ENCODE measurements at regions not wholly inside any gene's neighbourhood (a gene's known extent, or its start where the extent isn't known, plus 50 kb on each side); places are given as distances from the start of the nearest gene placed in this dataset.

DNA sequence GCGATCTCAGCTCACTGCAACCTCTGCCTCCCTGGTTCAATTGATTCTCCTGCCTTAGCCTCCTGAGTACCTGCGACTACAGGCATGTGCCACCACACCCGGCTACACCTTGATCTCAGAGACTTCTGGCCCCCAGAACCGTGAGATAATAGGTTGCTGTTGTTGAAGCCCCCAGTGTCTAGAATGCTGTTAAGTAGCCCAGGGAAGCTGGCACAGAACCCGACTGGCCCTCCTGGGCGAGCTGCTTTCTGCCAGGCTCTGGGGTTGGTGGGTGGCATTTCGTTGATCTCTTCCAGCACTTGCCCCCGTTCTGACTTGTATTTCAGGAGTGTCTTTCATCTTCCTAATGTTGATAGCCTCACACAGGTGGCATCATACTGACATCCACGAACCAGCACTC is 807.1 kb downstream of the CDH9 start:
- ChIA-PET POLR2A (no interaction called here), CTCF (ENCODE audit: low intra/inter-chr PET ratio, low total read pairs) (no interaction called here)
- in situ Hi-C loops (cut with HindIII; ENCODE audit: extremely low pct_ligation_motif_present, low pct_unique_long_range_greater_than_20kb) (no loop called here), intact Hi-C loops (cut with micrococcal nuclease; ENCODE audit: unreplicated experiment) (no loop called here)
- FAIRE-seq (no peak), ATAC-seq (no peak), DNase-seq (ENCODE audit: low spot score) (no peak)
- Histone ChIP-seq H4K20me1 (ENCODE audit: insufficient read depth, low read length) (no peaks in the 10 kb centered on the region), H3K27ac (ENCODE audit: extremely low read length, insufficient read depth, low read length) (no peak overlapping the region), H3K36me3 (replicated peaks in 1 of 2; ENCODE audit: control insufficient read depth in 1 of 2, insufficient read depth in 2 of 2, low read length in 2 of 2) (no peaks in the 10 kb centered on the region), H3K27me3 (ENCODE audit: control insufficient read depth in 1 of 2, insufficient read depth in 2 of 2, low read length in 2 of 2) (no peaks in the 10 kb centered on the region; a peak in 1 of 5 replicates), H3K4me2 (ENCODE audit: low read depth, low read length) (no peak overlapping the region), H3K4me1 (ENCODE audit: insufficient read depth, low read length) (no peaks in the 10 kb centered on the region), H3K9ac (ENCODE audit: insufficient read depth, low read depth, low read length) (no peak overlapping the region), H3K4me3 (replicated peaks in 1 of 3; ENCODE audit: insufficient read depth in 1 of 3, low read depth in 2 of 3, low read length in 3 of 3) (no peak overlapping the region), H3K79me2 (ENCODE audit: insufficient read depth, low read length) (no peaks in the 10 kb centered on the region), H2AFZ (ENCODE audit: low read length) (no peak overlapping the region), H3K9me3 (ENCODE audit: low read length) (no peaks in the 10 kb centered on the region)
- 8% methylated on average over 6 of the region's 9 CpGs for WGBS (ENCODE audit: low lambda C conversion rate)
- TF ChIP-seq ZFP62 (CRISPR knock-in tag; IDR thresholded peaks at IDR 0.05) (no peak), ZNF343 (CRISPR knock-in tag; IDR thresholded peaks at IDR 0.05) (no peak), YEATS4 (CRISPR knock-in tag; IDR thresholded peaks at IDR 0.05; ENCODE audit: borderline replicate concordance) (no peak), ZNF326 (CRISPR knock-in tag; IDR thresholded peaks at IDR 0.05; ENCODE audit: borderline replicate concordance) (no peak), ZNF550 (CRISPR knock-in tag; IDR thresholded peaks at IDR 0.05; ENCODE audit: borderline replicate concordance) (no peak), POLR2AphosphoS5 (IDR thresholded peaks at IDR 0.05; ENCODE audit: low read depth, low read length) (no peak), MBD4 (IDR thresholded peaks at IDR 0.05; ENCODE audit: borderline replicate concordance, low read length) (no peak), ZSCAN22 (CRISPR knock-in tag; IDR thresholded peaks at IDR 0.05) (no peak), ZNF777 (CRISPR knock-in tag; IDR thresholded peaks at IDR 0.05) (no peak), ATAD3A (CRISPR knock-in tag; IDR thresholded peaks at IDR 0.05) (no peak)
- TF ChIP-seq, protein P1, sequence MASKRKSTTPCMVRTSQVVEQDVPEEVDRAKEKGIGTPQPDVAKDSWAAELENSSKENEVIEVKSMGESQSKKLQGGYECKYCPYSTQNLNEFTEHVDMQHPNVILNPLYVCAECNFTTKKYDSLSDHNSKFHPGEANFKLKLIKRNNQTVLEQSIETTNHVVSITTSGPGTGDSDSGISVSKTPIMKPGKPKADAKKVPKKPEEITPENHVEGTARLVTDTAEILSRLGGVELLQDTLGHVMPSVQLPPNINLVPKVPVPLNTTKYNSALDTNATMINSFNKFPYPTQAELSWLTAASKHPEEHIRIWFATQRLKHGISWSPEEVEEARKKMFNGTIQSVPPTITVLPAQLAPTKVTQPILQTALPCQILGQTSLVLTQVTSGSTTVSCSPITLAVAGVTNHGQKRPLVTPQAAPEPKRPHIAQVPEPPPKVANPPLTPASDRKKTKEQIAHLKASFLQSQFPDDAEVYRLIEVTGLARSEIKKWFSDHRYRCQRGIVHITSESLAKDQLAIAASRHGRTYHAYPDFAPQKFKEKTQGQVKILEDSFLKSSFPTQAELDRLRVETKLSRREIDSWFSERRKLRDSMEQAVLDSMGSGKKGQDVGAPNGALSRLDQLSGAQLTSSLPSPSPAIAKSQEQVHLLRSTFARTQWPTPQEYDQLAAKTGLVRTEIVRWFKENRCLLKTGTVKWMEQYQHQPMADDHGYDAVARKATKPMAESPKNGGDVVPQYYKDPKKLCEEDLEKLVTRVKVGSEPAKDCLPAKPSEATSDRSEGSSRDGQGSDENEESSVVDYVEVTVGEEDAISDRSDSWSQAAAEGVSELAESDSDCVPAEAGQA (IDR thresholded peaks at IDR 0.05; ENCODE audit: low read depth): no peak
- TF ChIP-seq, protein P1 (CRISPR knock-in tag; IDR thresholded peaks at IDR 0.05; ENCODE audit: borderline replicate concordance): no peak
- TF ChIP-seq, protein P2, sequence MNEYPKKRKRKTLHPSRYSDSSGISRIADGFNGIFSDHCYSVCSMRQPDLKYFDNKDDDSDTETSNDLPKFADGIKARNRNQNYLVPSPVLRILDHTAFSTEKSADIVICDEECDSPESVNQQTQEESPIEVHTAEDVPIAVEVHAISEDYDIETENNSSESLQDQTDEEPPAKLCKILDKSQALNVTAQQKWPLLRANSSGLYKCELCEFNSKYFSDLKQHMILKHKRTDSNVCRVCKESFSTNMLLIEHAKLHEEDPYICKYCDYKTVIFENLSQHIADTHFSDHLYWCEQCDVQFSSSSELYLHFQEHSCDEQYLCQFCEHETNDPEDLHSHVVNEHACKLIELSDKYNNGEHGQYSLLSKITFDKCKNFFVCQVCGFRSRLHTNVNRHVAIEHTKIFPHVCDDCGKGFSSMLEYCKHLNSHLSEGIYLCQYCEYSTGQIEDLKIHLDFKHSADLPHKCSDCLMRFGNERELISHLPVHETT (CRISPR knock-in tag; conservative IDR thresholded peaks at IDR 0.05): no peak
- BruUV-seq (replicated peaks): no TSS peak
